HEK293 (cell line): ENCODE measurements at regions not wholly inside any gene's neighbourhood (a gene's known extent, or its start where the extent isn't known, plus 50 kb on each side); places are given as distances from the start of the nearest gene placed in this dataset.

Source experiments
- CTCF ChIA-PET: fragments of 350-600 bp; formaldehyde crosslinking; extraction: SDS; loops from one replicate; lab custom pipeline; 2021; ENCODE audit warnings: antibody characterized with exemption; lab: Yijun Ruan, JAX
- POLR2A ChIA-PET: fragments of 300-600 bp; formaldehyde crosslinking; extraction: SDS; loops from one replicate; lab custom pipeline; 2020; ENCODE audit warnings: antibody characterized with exemption, inconsistent platforms; lab: Yijun Ruan, JAX
- H3K27ac ChIP-seq: fragments of 200-500 bp; sonication (Bioruptor generic); 2 replicates; pipeline ENCODE4 v1.5.1; 2014; ENCODE audit warnings: low read depth, low read length, control low read depth, inconsistent platforms; ENCODE audit errors: extremely low read depth
- H3K36me3 ChIP-seq, 2 experiments: fragments of 200-500 bp in 1 of 2; sonication (Bioruptor generic) in 1 of 2; 1 replicate in 1 of 2; 2 replicates in 1 of 2; pipeline ENCODE4 v1.5.1; 2014 to 2017; ENCODE audit warnings: inconsistent platforms in 2 of 2, low read length in 2 of 2; ENCODE audit not compliant: control insufficient read depth in 2 of 2, insufficient read depth in 1 of 2
- H3K4me1 ChIP-seq: fragments of 200-500 bp; sonication (Bioruptor generic); 2 replicates; pipeline ENCODE4 v1.5.1; 2014; ENCODE audit warnings: mild to moderate bottlenecking, low read length, inconsistent platforms; ENCODE audit not compliant: control insufficient read depth, insufficient read depth
- H3K4me3 ChIP-seq: 2 replicates; pipeline ENCODE4 v1.5.1; 2011; ENCODE audit warnings: low read depth, mild to moderate bottlenecking, control low read depth, low read length, moderate library complexity
- H3K9me3 ChIP-seq: fragments of 200-500 bp; sonication (Bioruptor generic); 2 replicates; pipeline ENCODE4 v1.5.1; 2014; ENCODE audit warnings: low read depth, low read length, inconsistent platforms; ENCODE audit not compliant: control insufficient read depth, insufficient read depth
- GLIS2 ChIP-seq: fragments of 450-650 bp; formaldehyde crosslinking; IDR thresholded peaks from 2 replicates; pipeline ENCODE4 v1.5.1; 2016; ENCODE audit warnings: missing biosample characterization, missing genetic modification characterization
- HOXA7 ChIP-seq: sonication (generic); formaldehyde crosslinking; IDR thresholded peaks from 2 replicates; pipeline ENCODE4 v1.8.1; 2022; ENCODE audit warnings: missing genetic modification reagents, borderline replicate concordance
- HOXC10 ChIP-seq: sonication (generic); formaldehyde crosslinking; IDR thresholded peaks from 2 replicates; pipeline ENCODE4 v1.8.1; 2023; ENCODE audit warnings: mild to moderate bottlenecking, missing genetic modification reagents
- KLF10 ChIP-seq: fragments of 450-650 bp; IDR thresholded peaks from 2 replicates; pipeline ENCODE4 v1.5.1; 2018; ENCODE audit warnings: missing biosample characterization, mild to moderate bottlenecking, missing genetic modification characterization
- KLF7 ChIP-seq: fragments of 450-650 bp; formaldehyde crosslinking; IDR thresholded peaks from 2 replicates; pipeline ENCODE4 v1.5.1; 2016; ENCODE audit warnings: missing biosample characterization, missing genetic modification characterization, borderline replicate concordance
- KLF9 ChIP-seq: fragments of 450-650 bp; formaldehyde crosslinking; IDR thresholded peaks from 2 replicates; pipeline ENCODE4 v1.5.1; 2016; ENCODE audit warnings: missing biosample characterization, missing genetic modification characterization, low read depth
- PRDM1 ChIP-seq: fragments of 450-650 bp; formaldehyde crosslinking; IDR thresholded peaks from 2 replicates; pipeline ENCODE4; 2016; ENCODE audit warnings: missing biosample characterization, missing genetic modification characterization
- SCRT2 ChIP-seq: fragments of 450-650 bp; formaldehyde crosslinking; IDR thresholded peaks from 2 replicates; pipeline ENCODE4 v1.5.1; 2016; ENCODE audit warnings: missing biosample characterization, missing genetic modification characterization
- SP2 ChIP-seq: fragments of 450-650 bp; formaldehyde crosslinking; IDR thresholded peaks from 2 replicates; pipeline ENCODE4 v1.5.1; 2016; ENCODE audit warnings: missing biosample characterization, missing genetic modification characterization
- ZNF112 ChIP-seq: fragments of 450-650 bp; formaldehyde crosslinking; IDR thresholded peaks from 2 replicates; pipeline ENCODE4 v1.5.0; 2017; ENCODE audit warnings: missing biosample characterization, missing genetic modification characterization
- ZNF132 ChIP-seq: fragments of 450-650 bp; formaldehyde crosslinking; IDR thresholded peaks from 2 replicates; pipeline ENCODE4 v1.5.1; 2017; ENCODE audit warnings: missing biosample characterization, missing genetic modification characterization, borderline replicate concordance
- ZNF16 ChIP-seq: fragments of 450-650 bp; formaldehyde crosslinking; IDR thresholded peaks from 2 replicates; pipeline ENCODE4 v1.5.1; 2016; ENCODE audit warnings: low read depth, missing biosample characterization, missing genetic modification characterization
- ZNF174 ChIP-seq: fragments of 450-650 bp; formaldehyde crosslinking; IDR thresholded peaks from 2 replicates; pipeline ENCODE4 v1.5.0; 2017; ENCODE audit warnings: missing biosample characterization, mild to moderate bottlenecking, missing genetic modification characterization
- ZNF221 ChIP-seq: fragments of 450-650 bp; formaldehyde crosslinking; IDR thresholded peaks from 2 replicates; pipeline ENCODE4 v1.5.1; 2017; ENCODE audit warnings: missing biosample characterization, missing genetic modification characterization, borderline replicate concordance
- ZNF248 ChIP-seq: fragments of 450-650 bp; formaldehyde crosslinking; IDR thresholded peaks from 2 replicates; pipeline ENCODE4 v1.5.1; 2017; ENCODE audit warnings: missing biosample characterization, missing genetic modification characterization
- ZNF280D ChIP-seq: fragments of 450-650 bp; formaldehyde crosslinking; IDR thresholded peaks from 2 replicates; pipeline ENCODE4 v1.5.1; 2016; ENCODE audit warnings: missing biosample characterization, missing genetic modification characterization
- ZNF335 ChIP-seq: fragments of 450-650 bp; formaldehyde crosslinking; conservative IDR thresholded peaks from 2 replicates; pipeline ENCODE4 v1.5.1; 2016; ENCODE audit warnings: missing biosample characterization, missing genetic modification characterization
- ZNF341 ChIP-seq: fragments of 450-650 bp; formaldehyde crosslinking; IDR thresholded peaks from 2 replicates; pipeline ENCODE4; 2016; ENCODE audit warnings: low read depth, missing biosample characterization, missing genetic modification characterization
- ZNF423 ChIP-seq: fragments of 450-650 bp; formaldehyde crosslinking; IDR thresholded peaks from 2 replicates; pipeline ENCODE4 v1.5.1; 2016; ENCODE audit warnings: missing biosample characterization, missing genetic modification characterization
- ZNF488 ChIP-seq: fragments of 450-650 bp; formaldehyde crosslinking; IDR thresholded peaks from 2 replicates; pipeline ENCODE4 v1.5.1; 2016; ENCODE audit warnings: missing biosample characterization, missing genetic modification characterization
- ZNF510 ChIP-seq: fragments of 450-650 bp; formaldehyde crosslinking; IDR thresholded peaks from 2 replicates; pipeline ENCODE4 v1.5.1; 2018; ENCODE audit warnings: mild to moderate bottlenecking, missing genetic modification characterization, missing biosample characterization; ENCODE audit not compliant: insufficient replicate concordance
- ZNF580 ChIP-seq: fragments of 450-650 bp; formaldehyde crosslinking; IDR thresholded peaks from 2 replicates; pipeline ENCODE4 v1.5.1; 2016; ENCODE audit warnings: missing biosample characterization, missing genetic modification characterization
- ZNF654 ChIP-seq: fragments of 450-650 bp; formaldehyde crosslinking; IDR thresholded peaks from 2 replicates; pipeline ENCODE4 v1.5.1; 2016; ENCODE audit warnings: low read depth, missing biosample characterization, missing genetic modification characterization
- ZNF830 ChIP-seq: fragments of 450-650 bp; IDR thresholded peaks from 2 replicates; pipeline ENCODE4 v1.5.0; 2018; ENCODE audit warnings: missing biosample characterization, missing genetic modification characterization, low read depth, mild to moderate bottlenecking, moderate library complexity
- ZSCAN18 ChIP-seq: fragments of 450-650 bp; formaldehyde crosslinking; IDR thresholded peaks from 2 replicates; pipeline ENCODE4 v1.5.1; 2016; ENCODE audit warnings: missing biosample characterization, missing genetic modification characterization

- TF ChIP-seq ZSCAN18 (tag by site-specific recombination) = no peak
- TF ChIP-seq KLF7 (tag by site-specific recombination) = no peak
- TF ChIP-seq ZNF280D (tag by site-specific recombination) = no peak
- TF ChIP-seq SP2 (tag by site-specific recombination) = no peak
- TF ChIP-seq SCRT2 (tag by site-specific recombination) = no peak
- TF ChIP-seq ZNF221 (tag by site-specific recombination) = no peak
Measured at GRCh38 chr16:59192551-59193199, 458.6 kb upstream of the GOT2 start (continued).

GRCh38 chr16:59190731-59191130, 456.6 kb upstream of the GOT2 start:
- CTCF ChIA-PET = interaction anchor here (1.3 kb wide), 1 partner anchor 32 kb away, joined by 4 read pairs; no protein-coding TSS in a partner anchor
- Histone ChIP-seq H3K36me3 (no peaks in the 10 kb centered on the region), H3K27ac (no peak overlapping the region), H3K9me3 (no peaks in the 10 kb centered on the region), H3K4me1 (no peaks in the 10 kb centered on the region), H3K4me3 (no peak overlapping the region)
- POLR2A ChIA-PET = no interaction called here
- TF ChIP-seq ZNF488 (tag by site-specific recombination) = no peak
- TF ChIP-seq ZNF16 (tag by site-specific recombination) = no peak
- TF ChIP-seq ZNF174 = no peak
- TF ChIP-seq HOXC10 (CRISPR knock-in tag) = no peak
- no peak for TF ChIP-seq HOXA7 (CRISPR knock-in tag)
- no peak for TF ChIP-seq ZNF423 (tag by site-specific recombination)
- TF ChIP-seq KLF10 (tag by site-specific recombination) = no peak
- TF ChIP-seq ZNF341 (tag by site-specific recombination) = no peak
- no peak for TF ChIP-seq ZNF510 (tag by site-specific recombination)
- no peak for TF ChIP-seq KLF9
- TF ChIP-seq ZNF830 (tag by site-specific recombination) = no peak
- TF ChIP-seq ZNF132 (tag by site-specific recombination) = no peak
- no peak for TF ChIP-seq GLIS2 (tag by site-specific recombination)
- no peak for TF ChIP-seq ZNF335
- no peak for TF ChIP-seq ZNF248 (tag by site-specific recombination)
- TF ChIP-seq ZNF654 (tag by site-specific recombination) = no peak
- TF ChIP-seq ZNF580 (tag by site-specific recombination) = no peak
- no peak for TF ChIP-seq ZNF112 (tag by site-specific recombination)
- no peak for TF ChIP-seq PRDM1
